A549 (cell line): ENCODE measurements at regions not wholly inside any gene's neighbourhood (a gene's known extent, or its start where the extent isn't known, plus 50 kb on each side); places are given as distances from the start of the nearest gene placed in this dataset.

Experiments
- ATAC-seq, 2 experiments: fragments of 200-7000 bp in 1 of 2; fragments of >200 bp in 1 of 2; cut with Nextera tagmentation in 1 of 2; cut with Tn5 transposase in 1 of 2; 3 replicates each; pipeline versions ENCODE4 v1.8.0 to v1.9.1; 2018 to 2020; ENCODE audit warnings: mild to moderate bottlenecking in 1 of 2, moderate library complexity in 1 of 2
- CTCF ChIA-PET: fragments of 300-600 bp; sonication (Branson Sonifier 250); formaldehyde crosslinking; extraction: SDS; loops from one replicate; lab custom pipeline; 2021; ENCODE audit warnings: antibody characterized with exemption, inconsistent platforms; lab: Yijun Ruan, JAX
- POLR2A ChIA-PET: fragments of 350-600 bp; formaldehyde crosslinking; extraction: SDS; loops from one replicate; lab custom pipeline; 2021; ENCODE audit warnings: antibody characterized with exemption, inconsistent platforms; lab: Yijun Ruan, JAX
- DNase-seq, 2 experiments: peaks; one replicate each; pipeline versions ENCODE4 v3.0.0 to v3.0.0-alpha.2; 2011 to 2016; ENCODE audit warnings: low read depth in 1 of 2, low spot score in 1 of 2
- FAIRE-seq: peaks from 2 replicates; lab custom pipeline; 2011; peaks lifted over from hg19 to GRCh38; lab: Jason Lieb, UNC
- H3K27ac ChIP-seq, 2 experiments: fragments of >200 bp; sonication (Bioruptor Twin); formaldehyde crosslinking; 3 replicates each; pipeline ENCODE4 v1.5.1; 2016 to 2017
- H3K4me1 ChIP-seq: fragments of >200 bp; sonication (Bioruptor Twin); formaldehyde crosslinking; 3 replicates; pipeline ENCODE4 v1.6.1; 2016
- H3K4me2 ChIP-seq: fragments of >200 bp; sonication (Bioruptor Twin); formaldehyde crosslinking; 3 replicates; pipeline ENCODE4 v1.6.1; 2016
- H3K4me3 ChIP-seq: fragments of >200 bp; sonication (Bioruptor Twin); formaldehyde crosslinking; 3 replicates; pipeline ENCODE4 v1.5.1; 2016
- H3K9me3 ChIP-seq: fragments of >200 bp; sonication (Bioruptor Twin); formaldehyde crosslinking; 3 replicates; pipeline ENCODE4 v1.6.1; 2016
- ATOH8 ChIP-seq: fragments of 250-450 bp; sonication (Bioruptor Pico); IDR thresholded peaks from 2 replicates; pipeline ENCODE4 v1.5.0; 2020; ENCODE audit warnings: low read depth, mild to moderate bottlenecking, moderate library complexity
- BCL3 ChIP-seq: fragments of >200 bp; sonication (Bioruptor Twin); formaldehyde crosslinking; IDR thresholded peaks from 3 replicates; pipeline ENCODE4 v1.6.1; 2016
- CBX2 ChIP-seq: fragments of 200-600 bp; sonication (generic); IDR thresholded peaks from 2 replicates; pipeline ENCODE4 v1.6.1; 2016; ENCODE audit warnings: low read depth, mild to moderate bottlenecking, borderline replicate concordance
- CBX8 ChIP-seq: fragments of 200-600 bp; sonication (generic); IDR thresholded peaks from 2 replicates; pipeline ENCODE4 v1.6.1; 2016
- CEBPB ChIP-seq, 2 experiments: fragments of >200 bp in 1 of 2; sonication (Bioruptor Twin) in 1 of 2; formaldehyde crosslinking in 1 of 2; IDR thresholded peaks; 2 replicates each; pipeline ENCODE4 v1.6.1; 2012 to 2016
- CTCF ChIP-seq: fragments of >200 bp; sonication (Bioruptor Twin); formaldehyde crosslinking; IDR thresholded peaks from 3 replicates; pipeline ENCODE4 v1.5.1; 2016
- EHMT2 ChIP-seq: fragments of 200-600 bp; sonication (generic); IDR thresholded peaks from 2 replicates; pipeline ENCODE4 v1.6.1; 2016; ENCODE audit warnings: antibody characterized with exemption, low read depth, mild to moderate bottlenecking, moderate library complexity
- ESRRA ChIP-seq: fragments of 150-350 bp; IDR thresholded peaks from 2 replicates; pipeline ENCODE4 v1.6.1; 2014; ENCODE audit warnings: mild to moderate bottlenecking, low read length, borderline replicate concordance
- FOXS1 ChIP-seq: fragments of 250-450 bp; sonication (Bioruptor Pico); IDR thresholded peaks from 2 replicates; pipeline ENCODE4 v1.5.0; 2020; ENCODE audit warnings: mild to moderate bottlenecking, moderate library complexity
- PHF8 ChIP-seq: fragments of 200-600 bp; sonication (generic); IDR thresholded peaks from 2 replicates; pipeline ENCODE4 v1.6.1; 2016; ENCODE audit warnings: low read depth, mild to moderate bottlenecking, antibody characterized with exemption, moderate library complexity, borderline replicate concordance
- POLR2AphosphoS2 ChIP-seq: conservative IDR thresholded peaks from 2 replicates; pipeline ENCODE4 v1.6.1; 2012; ENCODE audit warnings: low read length, improper control_type of control experiment, inconsistent platforms
- RAD21 ChIP-seq, 2 experiments: fragments of >200 bp in 1 of 2; sonication (Bioruptor Twin) in 1 of 2; formaldehyde crosslinking in 1 of 2; IDR thresholded peaks in 1 of 2; conservative IDR thresholded peaks in 1 of 2; 2 replicates in 1 of 2; 3 replicates in 1 of 2; pipeline ENCODE4 v1.6.1; 2012 to 2018; ENCODE audit warnings: inconsistent platforms in 1 of 2
- SMC3 ChIP-seq: fragments of >200 bp; sonication (Bioruptor Twin); formaldehyde crosslinking; IDR thresholded peaks from 3 replicates; pipeline ENCODE4 v1.6.1; 2018; ENCODE audit warnings: inconsistent platforms
- SREBF2 ChIP-seq: fragments of 450-650 bp; IDR thresholded peaks from 2 replicates; pipeline ENCODE4 v1.6.1; 2014; ENCODE audit warnings: mild to moderate bottlenecking, moderate library complexity
- TFCP2L1 ChIP-seq: fragments of 250-450 bp; sonication (Bioruptor Pico); IDR thresholded peaks from 2 replicates; pipeline ENCODE4 v1.5.0; 2021; ENCODE audit warnings: mild to moderate bottlenecking
- TP53 ChIP-seq: fragments of 250-450 bp; sonication (Bioruptor Pico); IDR thresholded peaks from 2 replicates; pipeline ENCODE4 v1.5.0; 2021; ENCODE audit warnings: mild to moderate bottlenecking, moderate library complexity
- WGBS: methylation state at CpG from one replicate; pipeline ENCODE4 v1.1.6; 2017; ENCODE audit errors: missing lambda C conversion rate; 5-methylcytosine and 5-hydroxymethylcytosine counted together

GRCh38 chr7:155378959-155379871 lies 78.7 kb upstream of the EN2 start:
- ChIA-PET POLR2A (no interaction called here), CTCF (interaction anchor here (0.6 to 3.6 kb wide), 41 partner anchors 8 to 465 kb away, joined by 3 to 24 read pairs (median 4); partner anchors contain the start of gene CNPY1)
- 32% methylated on average over 10 of the region's 10 CpGs for WGBS
- Histone ChIP-seq H3K4me1 (peaks cover 5% of the 10 kb centered on the region; the same call in 1 of the 3 replicates), H3K9me3 (no peaks in the 10 kb centered on the region), H3K4me2 (no peak overlapping the region), H3K4me3 (no peak overlapping the region), H3K27ac (no peak overlapping the region)
- ATAC-seq, result no peak
- no peak for FAIRE-seq
- TF ChIP-seq TP53 (CRISPR knock-in tag) (no peak), SREBF2 (no peak), CBX2 (no peak), POLR2AphosphoS2 (no peak), FOXS1 (no peak), CBX8 (no peak), ATOH8 (no peak), CEBPB (IDR thresholded peaks at IDR 0.05) (no peak), BCL3 (no peak), ESRRA (no peak), TFCP2L1 (CRISPR knock-in tag) (no peak), EHMT2 (no peak)
- DNase-seq, result no peak

GRCh38 chr7:155380221-155380861 lies 77.6 kb upstream of the EN2 start:
- 4% methylated on average over 18 of the region's 18 CpGs for WGBS
- no peak for FAIRE-seq

More at GRCh38 chr7:155380221-155380861, 77.6 kb upstream of the EN2 start:
- Histone ChIP-seq H3K4me2 (peak overlapping the region; percentile 50), H3K27ac (no peak overlapping the region), H3K4me3 (no peak overlapping the region), H3K4me1 (peaks cover 5% of the 10 kb centered on the region; the same call in 1 of the 3 replicates), H3K9me3 (no peaks in the 10 kb centered on the region)
- peak; percentile 83 to 93 for ATAC-seq
- TF ChIP-seq PHF8 (no peak), RAD21 (conservative IDR thresholded peaks at IDR 0.05 in 1 of 2, IDR thresholded peaks at IDR 0.05 in 1 of 2) (peak; percentile 66 to 70), CTCF (peak; percentile 68), SMC3 (peak; percentile 80)
- ChIA-PET POLR2A (no interaction called here), CTCF (interaction anchor here (0.6 to 3.6 kb wide), 38 partner anchors 7 to 466 kb away, joined by 3 to 24 read pairs (median 3); partner anchors contain the start of gene CNPY1)
- DNase-seq, result peak; percentile 77 to 93
